PC-9 (cell line): ENCODE measurements at regions not wholly inside any gene's neighbourhood (a gene's known extent, or its start where the extent isn't known, plus 50 kb on each side); places are given as distances from the start of the nearest gene placed in this dataset.

ENCODE experiments used
- EZH2 ChIP-seq: fragments of 200-600 bp; sonication (generic); IDR thresholded peaks from 2 replicates; pipeline ENCODE4 v1.8.0; 2017; ENCODE audit warnings: antibody characterized with exemption, low read depth
- TF ChIP-seq, protein P1 (sequence below): fragments of 200-600 bp; sonication (generic); conservative IDR thresholded peaks from 2 replicates; pipeline ENCODE4 v1.6.1; 2017; ENCODE audit warnings: mixed run types, antibody characterized with exemption, mild to moderate bottlenecking, moderate library complexity

DNA sequence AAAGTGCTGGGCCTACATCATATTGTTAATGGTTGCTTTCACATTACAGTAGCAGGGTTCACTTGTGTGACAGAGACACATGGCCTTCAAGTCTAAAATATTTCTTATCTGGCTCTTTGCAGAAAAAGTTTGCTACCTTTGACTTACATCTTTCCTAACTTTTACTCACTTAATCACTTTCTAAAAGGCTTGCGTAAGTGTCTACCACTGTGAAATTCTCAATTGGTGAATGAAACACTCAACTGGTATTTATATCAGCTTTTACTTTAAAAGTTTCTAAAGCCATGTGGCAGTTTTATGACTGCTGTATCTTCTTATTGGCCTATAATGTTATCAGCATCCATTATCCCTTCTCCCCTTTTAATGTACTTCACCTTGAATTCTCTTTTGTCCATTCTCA lies 554.5 kb downstream of the ZIC1 start:
- TF ChIP-seq, protein P1, sequence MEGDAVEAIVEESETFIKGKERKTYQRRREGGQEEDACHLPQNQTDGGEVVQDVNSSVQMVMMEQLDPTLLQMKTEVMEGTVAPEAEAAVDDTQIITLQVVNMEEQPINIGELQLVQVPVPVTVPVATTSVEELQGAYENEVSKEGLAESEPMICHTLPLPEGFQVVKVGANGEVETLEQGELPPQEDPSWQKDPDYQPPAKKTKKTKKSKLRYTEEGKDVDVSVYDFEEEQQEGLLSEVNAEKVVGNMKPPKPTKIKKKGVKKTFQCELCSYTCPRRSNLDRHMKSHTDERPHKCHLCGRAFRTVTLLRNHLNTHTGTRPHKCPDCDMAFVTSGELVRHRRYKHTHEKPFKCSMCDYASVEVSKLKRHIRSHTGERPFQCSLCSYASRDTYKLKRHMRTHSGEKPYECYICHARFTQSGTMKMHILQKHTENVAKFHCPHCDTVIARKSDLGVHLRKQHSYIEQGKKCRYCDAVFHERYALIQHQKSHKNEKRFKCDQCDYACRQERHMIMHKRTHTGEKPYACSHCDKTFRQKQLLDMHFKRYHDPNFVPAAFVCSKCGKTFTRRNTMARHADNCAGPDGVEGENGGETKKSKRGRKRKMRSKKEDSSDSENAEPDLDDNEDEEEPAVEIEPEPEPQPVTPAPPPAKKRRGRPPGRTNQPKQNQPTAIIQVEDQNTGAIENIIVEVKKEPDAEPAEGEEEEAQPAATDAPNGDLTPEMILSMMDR, result no peak
- no peak for TF ChIP-seq EZH2
